SW 1271 (cell line): ENCODE measurements at regions not wholly inside any gene's neighbourhood (a gene's known extent, or its start where the extent isn't known, plus 50 kb on each side); places are given as distances from the start of the nearest gene placed in this dataset.

ENCODE experiments used
- DNase-seq, 2 experiments: peaks; one replicate each; lab custom pipeline; 2025; lab: John Stamatoyannopoulos, UW

DNA sequence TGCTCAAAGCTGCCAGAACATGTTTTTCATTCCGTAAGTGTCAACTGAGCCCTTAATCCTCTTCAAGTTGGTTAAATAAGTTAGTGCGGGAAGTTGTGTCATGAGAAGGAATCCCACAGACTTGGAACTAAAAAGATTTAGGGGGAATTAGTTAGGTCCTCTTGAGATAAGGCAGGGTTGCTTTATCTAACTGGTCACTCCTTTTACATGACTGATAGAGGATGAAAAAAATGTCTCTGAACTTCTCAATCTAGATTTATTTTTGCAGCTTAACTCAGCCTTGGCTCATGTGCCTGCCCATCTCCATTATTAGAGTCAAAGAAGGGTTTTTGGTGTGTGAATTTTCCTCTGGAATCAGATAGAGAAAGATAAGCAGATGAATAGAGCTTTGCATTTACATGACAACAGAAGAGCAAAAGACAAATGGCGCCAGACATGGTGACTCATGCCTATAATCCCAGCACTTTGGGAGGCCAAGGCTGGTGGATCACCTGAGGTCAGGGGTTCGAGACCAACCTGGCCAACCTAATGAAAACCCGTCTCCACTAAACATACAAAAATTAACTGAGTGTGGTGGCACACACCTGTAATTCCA is 882.9 kb downstream of the RPA4 start:
- DNase-seq: no peak

DNA sequence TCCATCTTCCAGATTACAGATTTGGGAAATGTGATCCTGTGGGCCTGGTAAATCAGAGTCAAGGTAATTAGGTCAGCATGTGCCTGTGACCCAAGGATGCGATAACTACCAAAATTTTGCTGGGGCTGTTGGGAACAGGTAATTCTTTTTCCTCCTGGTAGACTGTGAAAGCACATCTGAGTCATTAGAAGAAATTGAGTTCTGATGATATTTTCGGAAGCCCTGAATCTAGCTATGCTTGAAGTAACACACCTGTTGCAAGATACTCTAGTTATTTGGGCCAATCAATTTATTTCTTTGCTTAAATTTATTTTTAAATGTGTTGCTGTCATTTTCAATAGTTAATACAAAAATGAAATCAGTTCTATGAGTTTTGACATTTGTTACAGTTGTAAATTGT is 903.6 kb downstream of the RPA4 start:
- no peak for DNase-seq

DNA sequence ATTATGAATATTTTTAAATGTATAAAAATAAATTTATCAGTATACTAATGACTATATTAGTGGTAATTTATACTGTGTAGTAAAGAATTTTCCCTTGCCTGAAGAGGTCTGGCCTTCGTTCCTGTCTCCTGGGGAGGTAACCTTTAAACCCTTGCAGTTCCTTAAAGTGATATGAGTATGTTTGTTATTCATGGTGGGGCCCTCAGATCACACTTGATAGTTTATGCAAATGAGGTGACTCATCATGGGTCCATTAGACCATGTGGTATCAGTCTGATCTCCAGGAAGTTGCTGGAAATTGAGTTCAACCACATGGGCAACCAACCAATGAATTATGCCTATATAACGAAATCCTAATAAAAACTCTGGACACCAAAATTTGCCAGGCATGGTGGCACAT is 904.1 kb downstream of the RPA4 start:
- no peak for DNase-seq

DNA sequence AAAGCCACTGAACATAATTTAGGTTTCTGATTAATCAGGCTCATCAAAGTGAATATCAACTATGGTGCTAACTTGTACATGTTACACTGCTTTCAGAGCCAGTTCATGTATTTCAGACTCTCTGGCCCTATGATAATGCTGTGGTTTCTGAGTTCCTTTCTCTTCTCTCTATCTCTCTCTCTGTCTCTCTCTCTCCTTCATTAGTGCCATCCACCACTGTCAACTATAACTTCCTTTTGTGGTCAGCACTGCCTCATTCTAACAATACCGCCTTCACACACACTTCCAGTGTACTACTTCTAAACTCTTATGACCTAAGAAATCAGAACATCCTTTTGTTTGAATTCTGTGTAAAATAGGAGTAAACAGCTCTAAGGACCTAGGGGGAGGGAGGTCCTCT is 907.1 kb downstream of the RPA4 start:
- DNase-seq: no peak

DNA sequence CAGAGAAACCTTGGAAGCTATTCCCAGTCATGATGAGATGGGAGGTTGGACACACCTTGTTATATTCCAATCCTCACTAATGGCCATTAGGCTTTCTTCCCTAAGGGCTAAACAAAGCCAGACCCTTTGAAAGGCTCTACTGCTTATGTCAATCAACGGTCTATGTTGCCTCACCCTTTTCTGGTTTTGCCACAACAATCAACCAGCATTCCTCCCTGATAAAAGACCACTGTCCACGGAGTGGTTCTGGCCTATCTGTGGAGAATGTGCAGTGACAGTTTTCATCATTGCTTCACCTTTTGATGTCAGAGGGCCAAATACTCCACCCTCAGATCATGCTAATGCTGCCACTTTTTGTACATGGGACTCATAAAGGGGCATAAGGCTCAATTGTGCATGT is 913.4 kb downstream of the RPA4 start:
- no peak for DNase-seq

DNA sequence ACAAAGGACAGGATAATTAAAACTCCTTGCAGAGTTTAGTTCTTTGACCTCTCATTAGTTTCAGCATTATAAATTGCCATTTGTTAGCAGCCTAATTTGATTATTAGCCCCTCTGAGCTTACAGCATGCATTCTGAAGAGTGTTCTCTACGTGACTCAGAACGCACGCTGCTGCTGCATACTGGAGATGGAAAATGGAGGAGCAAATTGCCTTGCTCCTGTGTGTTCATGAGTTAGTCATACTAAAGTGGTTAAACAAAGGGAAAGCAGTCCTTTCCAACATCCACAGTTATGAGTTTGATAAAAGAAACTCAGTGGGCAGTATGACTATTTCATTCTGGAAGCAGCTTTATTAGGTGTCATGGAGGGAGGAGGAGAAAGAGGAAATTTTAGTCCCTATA is 922.5 kb downstream of the RPA4 start:
- DNase-seq: no peak

DNA sequence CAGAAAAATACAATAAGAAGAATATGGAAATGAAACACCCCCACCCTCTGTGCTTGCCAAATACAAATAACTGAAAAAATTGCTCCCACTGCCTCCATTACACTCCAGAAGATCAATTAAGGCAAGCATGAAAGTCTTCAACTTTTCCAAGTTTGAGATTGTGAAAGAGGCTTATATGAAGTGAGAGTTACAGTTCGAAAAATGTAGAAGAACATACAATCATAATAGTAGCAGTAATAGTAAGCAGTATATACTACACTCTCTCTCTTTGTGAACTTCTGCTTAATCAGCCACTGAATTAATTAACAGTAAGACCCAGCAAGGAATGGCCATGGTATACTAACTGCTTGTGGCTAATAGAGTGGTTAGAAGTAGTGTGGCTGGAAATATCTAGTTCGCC is 923.2 kb downstream of the RPA4 start:
- DNase-seq: no peak

DNA sequence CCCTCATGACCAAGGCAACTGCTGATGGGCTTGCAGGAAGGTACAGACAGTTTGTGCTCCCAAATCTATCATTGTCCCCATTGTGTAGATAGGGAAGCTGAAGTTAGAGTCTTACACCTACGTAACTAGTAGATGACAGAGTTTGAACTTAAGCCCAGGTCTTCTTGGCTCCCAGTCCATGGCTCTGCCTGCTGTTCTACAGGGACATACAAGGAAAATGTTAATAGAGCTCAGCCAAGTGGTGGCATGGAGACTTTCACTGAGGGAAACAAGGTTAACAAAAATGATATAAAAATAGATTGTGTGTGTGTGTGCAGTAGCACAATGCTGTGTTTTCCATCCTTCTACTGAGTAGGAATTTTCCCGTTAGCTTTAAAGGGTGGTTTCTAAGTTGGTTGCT is 936.5 kb downstream of the RPA4 start:
- no peak for DNase-seq

DNA sequence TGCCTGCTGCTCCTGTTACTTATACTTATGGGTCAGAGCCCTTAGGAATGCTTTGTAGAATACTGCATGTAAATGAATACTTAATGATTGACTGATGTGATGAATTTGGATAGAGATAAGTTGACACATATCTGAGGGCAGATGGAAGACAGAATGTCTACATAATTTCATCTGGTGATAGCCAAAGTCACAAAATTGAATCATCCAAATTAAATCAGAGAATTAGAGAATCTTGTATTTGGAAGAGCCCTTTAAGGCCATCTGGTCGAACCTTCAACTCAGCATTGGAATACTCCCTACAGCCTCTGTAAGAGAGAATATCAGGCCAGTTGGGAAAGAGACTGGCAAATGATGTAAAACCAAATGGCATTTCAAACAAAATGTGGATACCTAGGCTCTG is 944.8 kb downstream of the RPA4 start:
- DNase-seq: no peak

DNA sequence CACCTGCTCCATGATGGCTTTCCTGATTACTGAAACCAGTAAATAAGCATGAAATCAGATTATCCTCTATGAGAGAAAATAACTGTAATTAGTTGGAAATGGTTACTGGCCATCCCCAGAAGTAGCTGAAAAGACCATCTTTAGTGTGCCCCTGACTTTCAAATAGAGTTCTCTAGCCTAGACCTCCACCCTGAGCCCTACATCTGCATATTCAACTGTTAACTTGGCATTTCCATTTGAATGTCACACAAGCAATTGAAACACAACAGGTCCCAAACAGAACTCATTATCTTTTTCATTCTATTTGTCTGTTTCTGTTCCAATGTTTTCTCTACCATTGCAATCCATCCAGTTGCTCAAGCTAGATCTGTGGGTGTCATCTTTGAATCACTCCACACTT is 952.3 kb downstream of the RPA4 start:
- no peak for DNase-seq

DNA sequence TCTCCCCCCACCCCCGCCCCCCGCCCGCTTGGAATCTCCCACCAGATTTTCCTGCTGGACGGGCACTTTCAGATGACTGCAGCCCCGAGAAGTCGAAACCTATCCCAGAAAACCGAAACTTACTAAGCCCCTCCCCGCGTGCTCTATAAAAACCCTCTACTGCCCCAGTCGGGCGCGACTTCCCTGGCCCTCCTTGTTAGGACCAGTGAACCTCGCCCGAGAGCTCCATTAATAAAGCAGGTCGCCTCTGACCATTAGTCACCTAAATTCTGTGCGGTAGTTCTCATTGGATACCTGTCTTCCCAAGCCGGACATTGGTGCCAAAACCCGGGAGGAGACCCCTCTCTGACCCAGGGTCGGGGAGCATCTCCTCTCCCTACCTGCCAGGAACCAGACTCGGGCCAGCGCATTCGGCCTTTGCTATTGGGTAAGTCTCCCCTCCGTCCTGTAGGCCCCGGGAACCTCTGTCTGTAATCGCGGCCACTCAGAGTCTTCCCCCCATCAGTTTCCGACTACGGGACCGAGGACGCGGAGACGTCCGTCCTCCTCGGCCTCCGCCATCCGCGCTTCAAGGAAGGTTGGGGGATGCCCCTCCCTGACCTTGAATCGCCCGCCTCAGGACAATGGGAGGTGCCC is 958.0 kb downstream of the RPA4 start:
- no peak for DNase-seq

DNA sequence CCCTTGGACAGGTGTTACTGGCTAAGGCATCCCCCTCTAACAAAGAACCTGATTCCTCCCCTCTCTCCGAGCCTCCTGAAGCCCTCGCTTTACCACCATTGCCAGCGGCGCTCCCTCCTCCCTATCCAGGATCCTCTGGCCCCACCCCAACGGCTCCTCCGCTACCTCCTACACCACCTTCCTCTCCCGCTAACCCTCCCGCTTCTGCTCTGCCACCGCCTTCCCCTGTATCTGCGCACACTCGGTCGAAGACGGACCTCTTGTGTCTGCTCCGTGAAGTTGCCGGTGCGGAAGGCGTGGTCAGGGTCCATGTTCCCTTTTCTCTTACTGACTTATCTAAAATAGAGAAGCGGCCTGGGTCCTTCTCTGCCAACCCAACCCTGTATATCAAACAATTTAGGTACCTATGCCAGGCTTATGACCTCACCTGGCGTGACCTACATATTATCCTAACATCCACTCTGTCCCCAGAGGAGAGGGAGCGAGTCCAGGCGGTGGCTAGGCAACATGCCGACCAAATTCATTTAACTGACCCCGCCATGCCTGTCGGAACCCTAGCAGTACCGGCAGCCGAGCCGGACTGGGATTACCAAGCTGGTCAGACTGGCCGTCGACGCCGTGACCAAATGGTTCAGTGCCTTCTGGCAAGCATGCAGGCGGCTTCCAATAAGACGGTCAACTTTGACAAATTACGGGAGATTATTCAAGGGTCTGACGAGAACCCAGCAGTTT is 958.9 kb downstream of the RPA4 start:
- DNase-seq: no peak

DNA sequence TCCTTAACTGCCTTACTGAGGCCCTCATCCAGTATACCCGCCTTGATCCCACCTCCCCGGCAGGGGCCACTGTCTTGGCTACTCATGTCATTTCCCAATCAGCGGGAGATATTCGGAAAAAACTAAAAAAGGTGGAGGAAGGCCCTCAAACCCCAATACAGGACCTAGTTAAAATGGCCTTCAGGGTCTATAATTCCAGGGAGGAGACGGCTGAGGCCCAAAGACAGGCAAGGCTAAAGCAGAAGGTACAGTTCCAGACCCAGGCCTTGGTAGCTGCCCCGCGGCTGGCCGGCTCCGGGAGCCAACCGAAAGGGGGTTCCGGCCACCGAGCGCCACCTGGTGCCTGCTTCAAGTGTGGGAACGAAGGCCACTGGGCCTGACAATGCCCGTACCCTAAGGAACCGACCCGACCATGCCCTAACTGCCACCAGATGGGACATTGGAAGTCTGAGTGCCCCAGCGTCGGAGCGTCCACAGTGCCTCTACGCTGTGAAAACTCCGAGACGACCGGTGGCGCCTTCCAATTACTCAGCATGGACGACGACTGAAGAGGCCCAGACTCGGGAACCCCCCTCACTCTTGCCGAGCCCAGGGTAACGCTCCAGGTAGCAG is 959.6 kb downstream of the RPA4 start:
- DNase-seq: no peak

DNA sequence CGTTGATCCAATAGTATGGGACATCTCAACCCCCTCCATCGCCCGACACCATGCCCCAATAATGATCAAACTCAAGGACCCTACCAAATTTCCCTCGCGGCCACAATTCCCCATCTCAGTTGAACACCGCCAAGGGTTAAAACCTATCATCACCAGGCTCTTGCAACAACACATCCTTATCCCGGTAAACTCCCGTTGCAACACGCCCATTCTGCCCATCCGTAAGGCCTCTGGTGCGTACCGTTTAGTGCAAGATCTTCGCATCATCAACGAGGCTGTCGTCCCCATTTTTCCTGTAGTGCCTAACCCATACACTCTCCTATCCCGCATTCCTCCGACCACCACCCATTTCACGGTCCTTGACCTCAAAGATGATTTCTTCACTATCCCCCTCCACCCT is 960.5 kb downstream of the RPA4 start:
- DNase-seq: no peak

DNA sequence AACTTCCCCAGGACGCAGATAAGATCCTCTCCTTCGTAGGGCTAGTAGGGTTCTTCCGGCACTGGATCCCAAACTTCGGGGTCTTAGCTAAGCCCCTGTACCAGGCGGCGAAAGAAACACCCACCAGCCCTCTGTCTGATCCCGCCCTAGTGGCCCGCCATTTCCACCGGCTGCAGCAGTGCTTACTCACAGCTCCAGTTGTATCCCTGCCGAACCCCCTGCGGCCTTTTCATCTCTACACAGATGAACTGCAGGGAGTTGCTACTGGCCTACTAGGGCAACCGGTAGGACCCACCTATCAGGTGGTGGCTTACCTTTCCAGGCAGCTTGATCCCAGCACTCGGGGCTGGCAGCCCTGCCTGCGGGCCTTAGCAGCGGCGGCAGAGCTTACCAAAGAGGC is 961.2 kb downstream of the RPA4 start:
- DNase-seq: no peak

DNA sequence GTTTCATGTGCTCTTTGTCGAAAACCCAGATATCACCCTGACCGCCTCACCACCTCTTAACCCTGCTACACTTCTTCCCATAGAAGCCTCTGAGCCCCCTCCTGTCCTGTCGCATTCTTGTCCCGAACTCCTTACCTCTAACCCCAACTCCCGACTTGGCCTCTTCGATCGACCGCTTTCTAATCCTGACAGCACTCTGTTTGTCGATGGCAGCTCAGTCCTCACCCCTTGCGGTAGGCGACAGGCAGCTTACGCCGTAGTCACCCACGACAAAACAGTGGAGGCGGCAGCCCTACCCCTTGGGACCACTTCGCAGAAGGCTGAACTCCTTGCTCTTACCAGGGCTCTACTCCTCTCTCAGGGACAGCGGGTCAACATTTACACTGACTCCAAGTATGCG is 961.7 kb downstream of the RPA4 start:
- no peak for DNase-seq

DNA sequence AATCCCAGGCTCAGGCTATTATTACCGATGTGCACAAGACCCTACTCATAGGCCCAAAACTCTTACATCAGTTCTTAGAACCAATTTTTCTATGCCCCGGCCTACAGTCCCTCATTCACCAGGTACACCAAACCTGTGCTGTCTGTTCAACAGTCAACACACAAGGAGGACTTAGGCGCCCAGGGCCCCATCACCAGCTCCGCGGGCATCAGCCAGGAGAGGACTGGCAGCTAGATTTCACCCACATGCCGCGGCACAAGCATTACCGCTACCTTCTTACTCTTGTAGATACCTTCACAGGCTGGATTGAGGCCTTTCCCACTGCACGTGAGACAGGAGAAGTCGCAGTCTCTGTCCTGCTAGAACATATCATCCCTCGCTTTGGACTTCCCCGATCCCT is 962.5 kb downstream of the RPA4 start:
- DNase-seq: no peak

DNA sequence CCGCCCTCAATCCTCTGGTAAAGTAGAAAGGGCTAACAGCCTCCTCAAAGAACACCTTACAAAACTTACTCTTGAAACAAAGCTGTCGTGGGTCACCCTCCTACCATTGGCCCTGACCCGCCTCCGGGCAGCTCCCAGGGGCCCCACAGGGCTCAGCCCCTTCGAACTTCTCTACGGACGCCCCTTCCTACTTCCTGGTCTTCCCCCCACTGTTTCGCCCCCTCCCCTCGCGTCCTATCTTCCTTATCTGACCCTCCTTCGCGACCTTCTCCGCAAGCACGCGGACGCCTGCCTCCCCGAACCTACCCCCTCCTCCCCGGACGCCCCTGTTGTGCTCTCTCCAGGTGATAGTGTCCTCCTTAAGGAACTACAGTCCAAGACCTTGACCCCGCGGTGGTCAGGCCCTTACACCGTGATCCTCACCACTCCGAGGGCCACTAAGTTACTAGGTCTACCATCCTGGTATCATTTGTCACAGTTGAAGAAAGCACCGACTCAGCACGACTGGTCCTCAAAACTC is 963.1 kb downstream of the RPA4 start:
- no peak for DNase-seq

DNA sequence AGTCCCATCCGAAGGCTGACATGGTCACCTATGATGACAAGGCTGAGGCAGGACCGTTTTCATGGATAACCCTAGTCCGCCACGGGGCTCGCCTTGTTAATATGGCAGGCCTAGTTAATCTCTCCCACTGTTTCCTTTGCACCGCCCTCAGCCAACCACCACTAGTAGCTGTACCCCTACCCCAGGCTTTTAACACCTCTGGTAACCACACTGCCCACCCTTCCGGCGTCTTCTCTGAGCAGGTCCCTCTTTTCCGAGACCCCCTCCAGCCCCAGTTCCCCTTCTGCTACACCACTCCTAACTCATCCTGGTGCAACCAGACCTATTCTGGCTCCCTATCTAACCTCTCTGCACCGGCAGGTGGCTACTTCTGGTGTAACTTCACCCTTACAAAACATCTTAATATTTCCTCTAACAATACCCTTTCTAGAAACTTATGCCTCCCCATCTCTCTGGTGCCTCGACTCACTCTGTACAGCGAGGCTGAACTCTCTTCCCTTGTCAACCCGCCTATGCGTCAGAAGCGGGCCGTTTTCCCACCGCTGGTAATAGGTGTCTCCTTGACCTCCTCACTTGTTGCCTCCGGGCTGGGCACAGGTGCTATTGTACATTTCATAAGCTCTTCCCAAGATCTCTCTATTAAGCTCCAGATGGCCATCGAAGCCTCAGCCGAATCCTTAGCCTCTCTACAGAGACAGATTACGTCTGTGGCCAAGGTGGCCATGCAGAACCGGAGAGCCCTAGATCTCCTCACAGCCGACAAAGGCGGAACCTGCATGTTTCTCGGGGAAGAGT is 964.4 kb downstream of the RPA4 start:
- no peak for DNase-seq

DNA sequence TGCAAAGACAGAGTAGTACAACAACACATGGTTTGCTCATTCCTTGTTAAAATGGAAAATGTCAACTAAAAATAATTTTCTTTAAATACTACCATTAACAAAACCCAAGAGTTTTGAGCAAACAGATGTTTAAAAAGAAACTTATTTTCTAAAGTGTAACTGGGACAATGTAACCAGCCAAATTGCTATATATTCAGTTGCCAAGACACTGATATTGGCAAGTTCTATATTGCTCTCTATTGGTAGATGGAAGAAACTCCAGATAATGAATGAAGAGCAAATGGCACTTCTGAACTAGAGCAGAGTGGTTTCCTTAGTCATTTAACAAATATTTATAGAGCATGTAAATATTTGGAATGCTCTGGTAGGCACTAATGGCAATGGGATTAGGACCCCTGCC is 966.2 kb downstream of the RPA4 start:
- no peak for DNase-seq

DNA sequence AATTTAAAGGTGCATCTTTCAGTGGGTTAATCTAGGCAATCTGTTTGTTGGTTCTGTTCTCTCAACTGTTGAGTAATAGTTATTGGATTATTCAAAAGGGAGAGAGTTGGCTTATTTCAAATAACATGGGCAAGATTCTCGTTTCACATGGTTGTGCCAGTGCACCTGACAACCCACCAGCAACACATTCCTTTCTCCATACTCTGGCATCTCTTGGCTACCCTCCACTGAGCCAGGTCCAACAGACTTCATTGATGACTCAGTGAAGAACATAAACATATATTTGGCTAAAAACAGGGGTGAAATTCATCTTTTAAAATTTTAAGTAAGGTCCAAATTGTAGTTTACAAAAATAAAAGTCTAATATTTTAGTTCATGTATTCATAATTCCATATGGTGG is 967.2 kb downstream of the RPA4 start:
- no peak for DNase-seq

DNA sequence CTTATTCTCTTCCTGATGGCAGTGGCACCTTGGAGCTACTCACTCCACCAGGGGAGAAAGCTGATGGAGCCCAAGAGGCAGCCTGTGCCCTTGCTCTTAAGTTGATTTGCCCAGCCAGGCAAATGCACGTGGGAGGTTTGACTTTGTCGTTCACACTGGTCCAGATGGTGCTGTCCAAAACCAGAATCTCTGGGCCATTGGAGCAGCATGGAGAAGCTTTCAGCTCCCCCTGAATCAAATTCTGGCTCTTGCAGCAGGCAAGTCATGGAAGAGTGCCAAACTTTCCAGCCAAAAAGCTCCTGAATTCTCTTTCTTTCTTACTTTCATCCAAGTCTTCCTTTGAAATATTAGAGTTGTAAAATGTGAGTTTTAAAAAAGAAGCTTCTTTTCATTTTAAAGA is 970.4 kb downstream of the RPA4 start:
- DNase-seq: no peak
